RPMI8226 (cell line): ENCODE measurements at regions not wholly inside any gene's neighbourhood (a gene's known extent, or its start where the extent isn't known, plus 50 kb on each side); places are given as distances from the start of the nearest gene placed in this dataset.

Source experiments
- DNase-seq: peaks from one replicate; pipeline ENCODE4 v3.0.0-alpha.2; 2015

DNA sequence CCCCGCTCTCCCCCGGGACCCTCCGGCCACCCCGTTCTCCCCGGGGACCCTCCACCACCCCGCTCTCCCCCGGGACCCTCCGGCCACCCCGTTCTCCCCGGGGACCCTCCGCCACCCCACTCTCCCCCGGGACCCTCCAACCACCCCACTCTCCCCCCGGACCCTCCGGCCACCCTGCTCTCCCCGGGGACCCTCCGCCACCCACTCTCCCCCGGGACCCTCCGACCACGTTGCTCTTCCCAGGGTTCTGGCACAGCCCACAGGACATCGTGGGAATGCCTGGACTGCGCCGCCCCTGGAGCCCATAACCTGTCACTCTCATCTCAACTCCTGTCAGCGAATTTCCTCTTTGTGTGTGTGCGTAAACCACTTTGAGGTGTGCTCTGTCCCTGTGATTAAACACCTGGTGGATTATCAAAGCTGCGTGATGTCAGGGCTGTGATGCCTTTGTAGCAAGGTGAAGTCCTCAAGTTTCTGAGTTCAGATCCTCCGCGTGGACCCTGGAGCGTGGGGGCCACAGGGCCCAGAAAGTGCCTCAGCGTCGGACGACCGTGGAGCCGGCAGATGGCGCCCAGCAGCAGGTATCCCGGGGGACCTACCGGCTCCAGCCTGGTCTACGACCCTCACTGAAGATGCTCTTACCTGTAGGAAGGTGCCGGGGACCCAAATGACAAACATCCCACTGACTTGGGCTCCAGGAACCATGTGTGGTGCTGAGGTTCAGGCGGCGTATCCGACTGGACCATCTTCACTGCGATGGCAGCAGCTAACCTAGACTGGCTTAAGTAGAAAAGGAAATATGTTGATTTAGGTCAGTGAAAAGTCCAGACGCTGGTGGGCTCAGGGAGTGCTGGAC lies 63.2 kb upstream of the GALNT9 start:
- DNase-seq: no peak

DNA sequence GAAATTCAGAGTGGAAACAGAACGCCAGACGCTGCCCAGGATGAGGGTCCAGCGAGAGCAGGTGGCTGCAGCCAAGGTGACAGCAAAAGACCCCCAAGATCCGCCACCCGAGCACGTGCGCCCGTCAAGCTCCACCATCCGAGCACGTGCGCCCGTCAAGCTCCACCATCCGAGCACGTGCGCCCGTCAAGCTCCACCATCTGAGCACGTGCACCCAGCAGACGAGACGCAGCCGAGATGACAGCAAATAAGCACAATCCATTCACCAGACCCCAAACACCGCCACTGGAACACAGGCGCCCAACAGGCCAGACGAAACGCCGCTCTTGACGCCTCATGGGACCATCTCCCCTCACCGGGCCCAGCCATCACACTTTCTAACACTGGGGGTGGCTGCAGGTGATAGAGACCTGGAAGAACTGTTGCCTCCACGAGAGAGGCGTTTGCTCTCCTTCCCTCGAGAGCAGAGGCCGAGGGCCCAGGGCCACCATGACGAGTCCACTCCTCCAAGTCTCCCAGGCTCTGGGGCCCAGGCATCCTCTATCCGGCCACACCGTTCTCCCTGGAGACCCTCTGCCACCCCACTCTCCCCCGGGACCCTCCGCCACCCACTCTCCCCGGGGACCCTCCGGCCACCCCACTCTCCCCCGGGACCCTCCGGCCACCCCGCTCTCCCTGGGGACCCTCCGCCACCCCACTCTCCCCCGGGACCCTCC lies 62.1 kb upstream of the GALNT9 start:
- no peak for DNase-seq

DNA sequence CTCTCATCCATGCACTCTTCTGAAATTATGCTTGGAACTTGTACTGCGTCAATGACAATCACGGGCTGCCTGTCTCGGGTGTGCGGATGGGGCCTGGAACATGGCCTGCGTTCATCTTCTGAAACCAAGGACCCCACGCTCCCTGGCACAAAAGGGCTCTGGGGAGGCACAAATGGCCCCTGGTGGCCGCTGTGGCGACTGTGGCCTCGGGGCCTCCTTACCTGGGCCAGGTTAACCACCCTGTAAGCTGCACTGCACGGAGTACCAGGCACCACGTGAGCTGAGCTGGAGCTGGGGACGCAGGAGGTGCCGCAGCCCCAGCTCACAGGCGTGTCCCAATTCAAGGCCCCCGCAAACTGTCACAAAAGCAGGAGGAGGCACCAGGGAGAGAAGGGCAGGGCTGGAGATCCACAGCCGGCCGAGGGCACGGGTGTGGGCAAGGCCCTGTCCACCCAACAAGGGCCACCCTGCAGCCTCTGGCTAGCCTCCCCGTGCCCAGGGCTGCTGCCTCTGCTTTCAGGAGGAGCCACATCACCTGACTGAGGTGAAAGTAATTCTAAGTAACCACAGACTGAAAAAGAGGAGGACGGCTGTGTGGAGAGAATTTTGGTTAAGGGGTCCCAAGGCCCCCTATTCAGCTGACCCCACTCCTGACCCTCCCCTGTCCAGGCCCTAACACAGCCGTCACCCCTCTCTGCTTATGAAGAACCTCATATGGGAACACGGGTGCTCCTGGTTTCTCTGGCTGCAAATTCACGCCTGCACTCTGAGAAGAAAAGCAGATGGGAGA lies 61.1 kb upstream of the GALNT9 start:
- no peak for DNase-seq

DNA sequence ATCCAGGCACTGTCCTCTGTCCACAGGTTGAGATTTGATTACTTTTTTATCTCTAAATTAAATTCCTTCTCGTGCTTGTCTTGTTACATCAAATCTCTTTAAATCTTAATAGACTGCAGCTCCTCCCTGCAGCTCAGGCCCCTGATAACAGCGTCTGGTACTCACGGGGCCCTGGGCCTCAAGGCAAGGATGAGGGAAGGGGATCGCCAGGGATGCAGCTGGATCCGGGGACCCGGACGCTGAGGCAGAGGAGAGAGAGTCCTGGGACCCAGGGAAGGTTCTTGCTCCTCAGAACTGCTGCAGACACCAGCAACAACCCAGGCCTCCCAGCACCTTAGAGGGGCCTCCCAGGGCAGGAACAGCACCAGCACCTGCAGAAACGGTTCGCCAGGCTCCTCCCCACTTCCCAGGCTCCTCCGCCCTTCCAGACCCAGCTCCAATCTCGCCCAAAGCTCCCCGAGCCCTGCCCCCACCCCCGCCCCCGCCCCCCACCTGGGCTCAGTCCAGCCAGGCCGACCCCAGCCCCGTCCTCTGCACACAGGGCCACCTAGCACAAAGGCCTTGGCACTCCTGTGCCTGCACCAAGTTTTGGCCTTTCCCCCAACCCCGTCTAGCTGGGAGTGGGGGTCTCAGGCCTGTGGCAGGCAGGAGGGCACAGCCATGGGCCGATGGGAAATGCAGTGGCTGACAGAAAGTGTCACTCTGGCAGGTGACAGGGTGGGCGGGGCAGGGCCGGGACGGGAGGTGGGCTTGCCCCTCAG lies 60.3 kb upstream of the GALNT9 start:
- no peak for DNase-seq

DNA sequence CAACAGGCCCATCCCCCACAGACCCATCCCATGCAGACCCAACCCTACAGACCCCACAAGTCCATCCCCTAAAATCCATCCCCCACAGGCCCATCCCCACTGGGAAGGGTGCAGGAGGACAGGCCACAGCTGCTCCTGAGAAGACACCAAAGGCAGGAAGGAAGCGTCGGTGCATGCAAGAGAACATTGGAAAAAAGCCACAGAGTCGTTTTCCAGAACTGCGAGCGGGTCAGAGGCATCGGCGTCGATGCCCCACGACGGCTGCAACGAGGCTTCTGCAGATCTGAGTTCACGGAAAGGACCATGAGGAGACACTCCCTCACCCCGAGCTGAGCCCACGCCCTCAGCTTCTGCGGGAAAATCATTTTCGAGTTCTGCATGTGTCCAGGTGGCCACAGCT lies 59.6 kb upstream of the GALNT9 start:
- DNase-seq: peak; percentile 33

DNA sequence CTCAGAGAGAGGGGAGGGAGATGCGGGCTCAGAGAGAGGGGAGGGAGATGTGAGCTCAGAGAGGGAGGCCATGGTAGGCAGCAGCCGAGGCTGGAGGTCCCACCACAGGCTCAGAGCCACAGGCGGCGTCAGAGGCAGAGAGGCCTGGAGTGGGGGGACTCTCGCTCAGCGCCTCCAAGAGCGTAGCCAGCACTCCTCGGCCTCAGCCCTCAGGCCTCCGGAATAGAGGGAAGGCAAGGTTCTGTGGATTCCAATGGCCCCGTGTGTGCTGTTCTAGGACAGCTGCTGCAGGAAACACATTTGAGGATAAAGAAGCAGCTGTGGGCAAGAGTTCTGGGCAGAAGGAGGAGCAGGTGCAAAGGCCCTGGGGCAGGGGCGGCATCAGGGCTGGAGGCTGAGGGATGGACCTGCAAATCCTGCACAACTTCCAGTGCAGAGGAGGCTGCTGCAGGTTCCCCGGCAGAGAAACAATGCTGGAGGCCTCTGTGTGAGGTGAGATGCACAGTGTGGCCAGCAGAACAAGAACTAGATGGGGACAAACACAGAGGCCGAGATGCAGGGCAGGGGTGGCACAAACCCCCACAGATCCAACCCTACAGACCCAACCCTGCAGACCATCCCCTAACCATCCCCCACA lies 59.1 kb upstream of the GALNT9 start:
- DNase-seq: no peak

DNA sequence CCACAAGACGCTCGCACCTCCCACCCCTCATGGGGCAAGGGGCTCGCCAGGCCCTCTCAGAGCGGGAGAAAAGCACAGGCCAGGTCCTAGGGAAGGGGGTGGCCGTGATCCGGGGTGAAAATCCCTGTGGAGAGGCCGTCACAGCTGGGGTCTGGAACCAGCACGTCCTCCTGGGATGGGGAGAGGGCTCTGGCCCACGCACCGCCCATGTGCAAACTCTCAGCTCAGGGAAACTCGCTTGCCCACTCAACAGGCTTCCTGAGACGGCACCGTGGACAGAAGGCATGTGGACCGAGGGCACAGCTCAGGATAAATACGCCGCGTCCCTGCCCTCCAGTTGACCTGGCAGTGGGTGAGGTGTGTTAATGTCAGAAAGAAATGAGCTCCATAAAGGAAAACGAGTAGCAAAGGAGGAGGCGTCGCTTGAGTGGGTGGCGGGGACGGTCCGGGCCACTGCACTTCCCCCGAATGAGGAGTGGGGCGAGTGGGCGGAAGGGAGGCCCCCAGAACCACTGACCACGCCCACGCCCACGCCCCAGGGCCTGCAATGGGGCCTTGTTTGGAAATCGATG lies 57.6 kb upstream of the GALNT9 start:
- no peak for DNase-seq

DNA sequence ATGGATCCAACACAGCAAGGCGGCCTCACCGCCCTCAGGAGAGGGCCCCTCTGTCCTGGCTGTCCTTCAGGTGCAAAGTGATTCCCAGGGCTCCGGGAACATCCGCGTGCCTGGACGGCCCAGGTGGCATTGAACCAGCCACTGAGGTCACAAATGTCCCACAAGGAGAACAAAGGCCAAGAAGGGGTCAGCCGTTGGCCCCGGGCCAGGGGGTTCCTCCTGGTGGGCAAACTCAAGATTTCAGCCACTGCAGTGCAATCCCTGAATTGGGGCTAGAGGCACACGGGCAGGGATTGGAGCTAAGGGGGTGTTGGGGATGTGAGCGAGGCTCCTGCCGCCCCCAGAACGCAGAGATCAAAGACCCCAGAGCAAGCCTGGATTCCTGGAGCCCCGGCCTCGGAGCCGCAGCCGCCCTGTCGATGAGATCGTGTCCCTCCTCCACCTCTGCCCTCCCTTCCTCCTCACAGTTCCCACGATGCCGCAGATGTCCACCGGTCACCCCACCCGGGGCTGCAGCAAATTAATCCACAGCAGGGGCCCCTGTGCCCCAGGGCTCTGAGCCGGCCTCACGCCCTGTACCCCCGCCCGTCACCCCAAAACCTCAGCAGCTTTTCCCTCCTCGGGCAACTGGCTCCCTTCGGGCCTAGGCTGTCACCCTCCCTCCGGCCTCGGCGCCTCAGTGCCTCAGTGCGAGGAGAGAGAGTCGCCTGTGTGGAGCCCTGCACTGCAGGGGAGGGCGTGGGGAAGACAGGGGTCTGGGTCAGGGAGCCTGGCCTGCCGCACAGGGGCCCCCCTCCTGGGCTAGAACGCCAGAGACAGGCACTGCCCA lies 56.7 kb upstream of the GALNT9 start:
- DNase-seq: no peak

DNA sequence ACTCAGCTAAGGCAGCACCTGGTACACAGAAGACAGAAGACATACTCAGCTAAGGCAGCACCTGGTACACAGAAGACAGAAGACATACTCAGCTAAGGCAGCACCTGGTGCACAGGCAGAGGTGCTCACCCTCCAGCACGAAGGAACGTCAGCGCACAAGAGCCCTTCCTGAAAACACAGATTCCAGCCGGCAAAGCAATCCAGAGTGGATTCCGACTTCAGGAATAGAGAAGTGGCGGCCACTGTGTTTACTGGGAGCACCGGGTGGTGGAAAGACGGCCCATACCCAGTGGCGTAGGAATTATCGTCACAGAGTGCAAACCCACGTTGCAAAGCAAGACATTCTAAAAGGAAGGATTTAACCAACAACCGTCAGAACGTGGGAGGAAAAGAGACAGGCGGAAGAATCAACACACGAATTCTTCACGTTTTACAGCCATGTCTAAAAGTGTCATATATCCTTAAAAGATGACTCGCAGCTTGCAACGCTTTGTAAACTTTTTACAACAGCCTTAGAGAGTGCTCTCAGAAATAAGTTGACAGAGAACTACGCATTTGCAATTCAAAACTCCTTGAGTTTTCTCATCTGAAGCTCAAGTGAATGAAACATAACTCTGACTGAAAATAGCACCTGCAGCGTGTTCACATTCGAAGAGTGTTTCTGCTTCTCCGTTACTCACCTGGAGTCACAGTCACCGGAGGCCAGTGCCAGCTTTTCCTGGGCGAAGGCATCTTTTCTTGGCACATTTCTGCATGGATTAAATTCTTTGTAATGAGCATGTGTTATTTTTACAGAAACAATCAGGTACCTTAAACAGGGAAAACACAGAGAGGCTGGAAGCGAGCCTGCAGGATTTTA lies 55.8 kb upstream of the GALNT9 start:
- no peak for DNase-seq

DNA sequence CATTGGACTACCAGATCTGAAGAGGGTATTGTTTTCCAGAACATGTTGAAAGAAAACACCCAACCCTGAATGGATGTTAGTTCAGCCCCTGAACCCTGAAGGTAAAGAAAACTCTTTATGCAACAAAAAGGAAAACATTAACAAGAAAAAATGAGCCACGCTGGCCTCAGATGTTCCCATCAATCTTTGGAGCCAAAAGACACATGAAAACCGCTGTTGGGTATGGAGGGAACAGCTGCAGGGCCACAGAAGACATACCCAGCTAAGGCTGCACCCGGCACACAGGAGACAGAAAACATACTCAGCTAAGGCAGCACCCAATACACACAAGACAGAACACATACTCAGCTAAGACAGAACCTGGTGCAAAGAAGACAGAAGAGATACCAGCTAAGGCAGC lies 51.3 kb upstream of the GALNT9 start:
- no peak for DNase-seq

DNA sequence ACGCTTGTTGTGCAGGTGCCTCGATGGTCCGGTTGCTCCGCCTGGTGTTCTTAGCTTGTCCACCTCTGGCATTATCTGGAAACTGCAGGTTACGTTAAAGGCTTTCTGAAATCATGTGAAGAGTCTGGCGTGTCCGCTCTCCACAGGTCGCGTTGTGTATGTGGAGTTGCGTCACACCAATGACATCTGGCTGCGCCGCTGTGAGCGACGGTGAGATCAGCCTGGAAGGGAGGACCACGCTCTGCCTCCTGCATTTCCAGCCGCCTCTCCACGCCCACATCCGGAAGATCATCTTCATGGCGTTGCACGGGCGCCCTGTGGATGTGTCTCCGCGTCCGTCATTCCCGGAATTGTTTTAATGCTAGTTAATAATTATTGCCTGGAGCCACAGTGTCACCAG lies 50.6 kb upstream of the GALNT9 start:
- no peak for DNase-seq

DNA sequence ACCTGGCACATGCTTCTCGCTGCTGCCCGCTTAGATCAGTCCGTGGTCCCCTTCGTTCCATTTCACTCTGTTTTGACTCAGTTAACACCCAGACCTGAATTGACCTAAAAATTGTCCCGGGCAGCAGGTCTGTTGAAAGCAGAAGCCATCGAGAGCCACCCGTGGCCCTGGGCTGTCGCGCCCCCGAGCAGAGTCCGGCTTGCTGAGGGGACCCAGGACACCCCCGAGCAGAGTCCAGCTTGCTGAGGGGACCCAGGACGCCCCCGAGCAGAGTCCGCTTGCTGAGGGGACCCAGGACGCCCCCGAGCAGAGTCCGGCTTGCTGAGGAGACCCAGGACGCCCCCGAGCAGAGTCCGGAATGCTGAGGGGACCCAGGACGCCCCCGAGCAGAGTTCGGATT lies 50.2 kb upstream of the GALNT9 start:
- DNase-seq: no peak
